ENCODE measurements at regions not wholly inside any gene's neighbourhood (a gene's known extent, or its start where the extent isn't known, plus 50 kb on each side); places are given as distances from the start of the nearest gene placed in this dataset.

GRCh38 chr15:87713475-87713879 lies 543.1 kb downstream of the NTRK3 start (continued):
- TF ChIP-seq, protein P1, sequence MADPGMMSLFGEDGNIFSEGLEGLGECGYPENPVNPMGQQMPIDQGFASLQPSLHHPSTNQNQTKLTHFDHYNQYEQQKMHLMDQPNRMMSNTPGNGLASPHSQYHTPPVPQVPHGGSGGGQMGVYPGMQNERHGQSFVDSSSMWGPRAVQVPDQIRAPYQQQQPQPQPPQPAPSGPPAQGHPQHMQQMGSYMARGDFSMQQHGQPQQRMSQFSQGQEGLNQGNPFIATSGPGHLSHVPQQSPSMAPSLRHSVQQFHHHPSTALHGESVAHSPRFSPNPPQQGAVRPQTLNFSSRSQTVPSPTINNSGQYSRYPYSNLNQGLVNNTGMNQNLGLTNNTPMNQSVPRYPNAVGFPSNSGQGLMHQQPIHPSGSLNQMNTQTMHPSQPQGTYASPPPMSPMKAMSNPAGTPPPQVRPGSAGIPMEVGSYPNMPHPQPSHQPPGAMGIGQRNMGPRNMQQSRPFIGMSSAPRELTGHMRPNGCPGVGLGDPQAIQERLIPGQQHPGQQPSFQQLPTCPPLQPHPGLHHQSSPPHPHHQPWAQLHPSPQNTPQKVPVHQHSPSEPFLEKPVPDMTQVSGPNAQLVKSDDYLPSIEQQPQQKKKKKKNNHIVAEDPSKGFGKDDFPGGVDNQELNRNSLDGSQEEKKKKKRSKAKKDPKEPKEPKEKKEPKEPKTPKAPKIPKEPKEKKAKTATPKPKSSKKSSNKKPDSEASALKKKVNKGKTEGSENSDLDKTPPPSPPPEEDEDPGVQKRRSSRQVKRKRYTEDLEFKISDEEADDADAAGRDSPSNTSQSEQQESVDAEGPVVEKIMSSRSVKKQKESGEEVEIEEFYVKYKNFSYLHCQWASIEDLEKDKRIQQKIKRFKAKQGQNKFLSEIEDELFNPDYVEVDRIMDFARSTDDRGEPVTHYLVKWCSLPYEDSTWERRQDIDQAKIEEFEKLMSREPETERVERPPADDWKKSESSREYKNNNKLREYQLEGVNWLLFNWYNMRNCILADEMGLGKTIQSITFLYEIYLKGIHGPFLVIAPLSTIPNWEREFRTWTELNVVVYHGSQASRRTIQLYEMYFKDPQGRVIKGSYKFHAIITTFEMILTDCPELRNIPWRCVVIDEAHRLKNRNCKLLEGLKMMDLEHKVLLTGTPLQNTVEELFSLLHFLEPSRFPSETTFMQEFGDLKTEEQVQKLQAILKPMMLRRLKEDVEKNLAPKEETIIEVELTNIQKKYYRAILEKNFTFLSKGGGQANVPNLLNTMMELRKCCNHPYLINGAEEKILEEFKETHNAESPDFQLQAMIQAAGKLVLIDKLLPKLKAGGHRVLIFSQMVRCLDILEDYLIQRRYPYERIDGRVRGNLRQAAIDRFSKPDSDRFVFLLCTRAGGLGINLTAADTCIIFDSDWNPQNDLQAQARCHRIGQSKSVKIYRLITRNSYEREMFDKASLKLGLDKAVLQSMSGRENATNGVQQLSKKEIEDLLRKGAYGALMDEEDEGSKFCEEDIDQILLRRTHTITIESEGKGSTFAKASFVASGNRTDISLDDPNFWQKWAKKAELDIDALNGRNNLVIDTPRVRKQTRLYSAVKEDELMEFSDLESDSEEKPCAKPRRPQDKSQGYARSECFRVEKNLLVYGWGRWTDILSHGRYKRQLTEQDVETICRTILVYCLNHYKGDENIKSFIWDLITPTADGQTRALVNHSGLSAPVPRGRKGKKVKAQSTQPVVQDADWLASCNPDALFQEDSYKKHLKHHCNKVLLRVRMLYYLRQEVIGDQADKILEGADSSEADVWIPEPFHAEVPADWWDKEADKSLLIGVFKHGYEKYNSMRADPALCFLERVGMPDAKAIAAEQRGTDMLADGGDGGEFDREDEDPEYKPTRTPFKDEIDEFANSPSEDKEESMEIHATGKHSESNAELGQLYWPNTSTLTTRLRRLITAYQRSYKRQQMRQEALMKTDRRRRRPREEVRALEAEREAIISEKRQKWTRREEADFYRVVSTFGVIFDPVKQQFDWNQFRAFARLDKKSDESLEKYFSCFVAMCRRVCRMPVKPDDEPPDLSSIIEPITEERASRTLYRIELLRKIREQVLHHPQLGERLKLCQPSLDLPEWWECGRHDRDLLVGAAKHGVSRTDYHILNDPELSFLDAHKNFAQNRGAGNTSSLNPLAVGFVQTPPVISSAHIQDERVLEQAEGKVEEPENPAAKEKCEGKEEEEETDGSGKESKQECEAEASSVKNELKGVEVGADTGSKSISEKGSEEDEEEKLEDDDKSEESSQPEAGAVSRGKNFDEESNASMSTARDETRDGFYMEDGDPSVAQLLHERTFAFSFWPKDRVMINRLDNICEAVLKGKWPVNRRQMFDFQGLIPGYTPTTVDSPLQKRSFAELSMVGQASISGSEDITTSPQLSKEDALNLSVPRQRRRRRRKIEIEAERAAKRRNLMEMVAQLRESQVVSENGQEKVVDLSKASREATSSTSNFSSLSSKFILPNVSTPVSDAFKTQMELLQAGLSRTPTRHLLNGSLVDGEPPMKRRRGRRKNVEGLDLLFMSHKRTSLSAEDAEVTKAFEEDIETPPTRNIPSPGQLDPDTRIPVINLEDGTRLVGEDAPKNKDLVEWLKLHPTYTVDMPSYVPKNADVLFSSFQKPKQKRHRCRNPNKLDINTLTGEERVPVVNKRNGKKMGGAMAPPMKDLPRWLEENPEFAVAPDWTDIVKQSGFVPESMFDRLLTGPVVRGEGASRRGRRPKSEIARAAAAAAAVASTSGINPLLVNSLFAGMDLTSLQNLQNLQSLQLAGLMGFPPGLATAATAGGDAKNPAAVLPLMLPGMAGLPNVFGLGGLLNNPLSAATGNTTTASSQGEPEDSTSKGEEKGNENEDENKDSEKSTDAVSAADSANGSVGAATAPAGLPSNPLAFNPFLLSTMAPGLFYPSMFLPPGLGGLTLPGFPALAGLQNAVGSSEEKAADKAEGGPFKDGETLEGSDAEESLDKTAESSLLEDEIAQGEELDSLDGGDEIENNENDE (IDR thresholded peaks at IDR 0.05; ENCODE audit: insufficient replicate concordance, low read length), result no peak
- TF ChIP-seq ZNF274 (IDR thresholded peaks at IDR 0.05; ENCODE audit: borderline replicate concordance, extremely low read depth, low read length), result no peak
- TF ChIP-seq BACH1 (IDR thresholded peaks at IDR 0.05; ENCODE audit: low read length), result no peak
- no peak for TF ChIP-seq GTF2F1 (IDR thresholded peaks at IDR 0.05; ENCODE audit: borderline replicate concordance, low read depth, low read length)
- no peak for TF ChIP-seq CTCF (IDR thresholded peaks at IDR 0.05; ENCODE audit: control extremely low read depth in 1 of 3, insufficient read depth in 1 of 3, low read depth in 1 of 3, low read length in 3 of 3)
- no peak for TF ChIP-seq EZH2 (IDR thresholded peaks at IDR 0.05; ENCODE audit: low read depth, low read length, severe bottlenecking)
- TF ChIP-seq TCF12 (IDR thresholded peaks at IDR 0.05; ENCODE audit: low read depth, low read length), result no peak
- no peak for TF ChIP-seq CBX8 (IDR thresholded peaks at IDR 0.05; ENCODE audit: borderline replicate concordance, low read depth, low read length)
